Activated CD8-positive, alpha-beta T cell treated with anti-CD3 and anti-CD28 coated beads, Interleukin-2, amount 10 ng/mL, durations not matched to agents 7 days and 5 days (primary cell): ENCODE measurements at regions not wholly inside any gene's neighbourhood (a gene's known extent, or its start where the extent isn't known, plus 50 kb on each side); places are given as distances from the start of the nearest gene placed in this dataset.

Source experiments
- ATAC-seq: fragments of 150-1000 bp; cut with Tn5 transposase; one replicate; pipeline ENCODE4 v1.10.0; 2021; ENCODE audit warnings: moderate library complexity
- CTCF ChIA-PET: fragments of 350-600 bp; sonication (Branson Sonifier 250); formaldehyde crosslinking; loops from one replicate; lab custom pipeline; 2021; ENCODE audit warnings: antibody characterized with exemption; lab: Charles Lee
- POLR2A ChIA-PET: fragments of 350-600 bp; sonication (Branson Sonifier 250); formaldehyde crosslinking; loops from one replicate; lab custom pipeline; 2021; ENCODE audit warnings: antibody characterized with exemption; lab: Charles Lee
- DNase-seq: peaks from one replicate; pipeline ENCODE4 v3.0.0-alpha.2; 2020
- H3K27ac Mint-ChIP-seq: one replicate; pipeline ENCODE4 v1.8.0; 2021; ENCODE audit warnings: mild to moderate bottlenecking, mixed read lengths
- H3K27me3 Mint-ChIP-seq: one replicate; pipeline ENCODE4 v1.8.0; 2021; ENCODE audit warnings: low read depth, mixed read lengths
- H3K36me3 Mint-ChIP-seq: one replicate; pipeline ENCODE4 v1.8.0; 2021; ENCODE audit warnings: low read depth, mixed read lengths
- H3K4me1 Mint-ChIP-seq: one replicate; pipeline ENCODE4 v1.8.0; 2021; ENCODE audit warnings: low read depth, mixed read lengths
- H3K4me3 Mint-ChIP-seq: one replicate; pipeline ENCODE4 v1.8.0; 2021; ENCODE audit warnings: mild to moderate bottlenecking, mixed read lengths
- H3K9me3 Mint-ChIP-seq: one replicate; pipeline ENCODE4 v1.8.0; 2022; ENCODE audit warnings: mixed read lengths; ENCODE audit not compliant: insufficient read depth

GRCh38 chr4:11021333-11021732 is 336.8 kb upstream of the CLNK start:
- no peak overlapping the region for H3K4me3 Mint-ChIP-seq
- no peaks in the 10 kb centered on the region for H3K9me3 Mint-ChIP-seq
- ATAC-seq (no peak), DNase-seq (no peak)
- CTCF ChIA-PET: no interaction called here
- H3K36me3 Mint-ChIP-seq: no peaks in the 10 kb centered on the region
- no peaks in the 10 kb centered on the region for H3K27me3 Mint-ChIP-seq
- H3K27ac Mint-ChIP-seq: no peak overlapping the region
- H3K4me1 Mint-ChIP-seq: no peaks in the 10 kb centered on the region
- POLR2A ChIA-PET: no interaction called here

GRCh38 chr4:11019451-11020240 is 335.1 kb upstream of the CLNK start:
- DNase-seq (no peak), ATAC-seq (no peak)
- ChIA-PET POLR2A (no interaction called here), CTCF (no interaction called here)
- H3K9me3 Mint-ChIP-seq: no peaks in the 10 kb centered on the region
- no peaks in the 10 kb centered on the region for H3K4me1 Mint-ChIP-seq
- H3K27me3 Mint-ChIP-seq: no peaks in the 10 kb centered on the region
- H3K4me3 Mint-ChIP-seq: no peak overlapping the region
- H3K36me3 Mint-ChIP-seq: no peaks in the 10 kb centered on the region
- H3K27ac Mint-ChIP-seq: no peak overlapping the region

GRCh38 chr4:11014199-11014598 is 329.6 kb upstream of the CLNK start:
- Mint-ChIP-seq H3K36me3 (no peaks in the 10 kb centered on the region), H3K27ac (no peak overlapping the region), H3K4me3 (no peak overlapping the region), H3K9me3 (no peaks in the 10 kb centered on the region), H3K27me3 (no peaks in the 10 kb centered on the region), H3K4me1 (no peaks in the 10 kb centered on the region)
- ATAC-seq (no peak), DNase-seq (no peak)
- CTCF ChIA-PET: no interaction called here
- POLR2A ChIA-PET: no interaction called here

- Mint-ChIP-seq H3K9me3 (no peaks in the 10 kb centered on the region), H3K27me3 (no peaks in the 10 kb centered on the region), H3K27ac (no peak overlapping the region), H3K4me1 (no peaks in the 10 kb centered on the region), H3K36me3 (no peaks in the 10 kb centered on the region), H3K4me3 (no peak overlapping the region)
- ChIA-PET CTCF (no interaction called here), POLR2A (no interaction called here)
- no peak for ATAC-seq
- no peak for DNase-seq
These were observed 328.6 kb upstream of the CLNK start for GRCh38 chr4:11013094-11013664.

- DNase-seq (no peak), ATAC-seq (no peak)
- Mint-ChIP-seq H3K9me3 (no peaks in the 10 kb centered on the region), H3K4me3 (no peak overlapping the region), H3K4me1 (no peaks in the 10 kb centered on the region), H3K36me3 (no peaks in the 10 kb centered on the region), H3K27me3 (no peaks in the 10 kb centered on the region), H3K27ac (no peak overlapping the region)
- CTCF ChIA-PET: no interaction called here
- POLR2A ChIA-PET: no interaction called here
These were observed 326.7 kb upstream of the CLNK start for GRCh38 chr4:11011249-11011648.

GRCh38 chr4:11010624-11011023 is 326.1 kb upstream of the CLNK start:
- POLR2A ChIA-PET: no interaction called here

GRCh38 chr4:11009281-11009680 is 324.7 kb upstream of the CLNK start:
- ChIA-PET CTCF (no interaction called here), POLR2A (no interaction called here)
- Mint-ChIP-seq H3K36me3 (no peaks in the 10 kb centered on the region), H3K9me3 (no peaks in the 10 kb centered on the region), H3K27ac (no peak overlapping the region), H3K27me3 (no peaks in the 10 kb centered on the region), H3K4me1 (peaks cover 7% of the 10 kb centered on the region), H3K4me3 (no peak overlapping the region)
- ATAC-seq: no peak
- no peak for DNase-seq

More at GRCh38 chr4:11010624-11011023, 326.1 kb upstream of the CLNK start:
- Mint-ChIP-seq H3K36me3 (no peaks in the 10 kb centered on the region), H3K27ac (no peak overlapping the region), H3K27me3 (no peaks in the 10 kb centered on the region), H3K4me3 (no peak overlapping the region), H3K4me1 (no peaks in the 10 kb centered on the region), H3K9me3 (no peaks in the 10 kb centered on the region)
- ATAC-seq (no peak), DNase-seq (no peak)
- CTCF ChIA-PET: no interaction called here

- Mint-ChIP-seq H3K27me3 (no peaks in the 10 kb centered on the region), H3K4me3 (no peak overlapping the region), H3K36me3 (no peaks in the 10 kb centered on the region), H3K27ac (no peak overlapping the region), H3K4me1 (peaks cover 7% of the 10 kb centered on the region), H3K9me3 (no peaks in the 10 kb centered on the region)
- ATAC-seq (no peak), DNase-seq (no peak)
- ChIA-PET CTCF (no interaction called here), POLR2A (no interaction called here)
These were observed 320.7 kb upstream of the CLNK start for GRCh38 chr4:11005300-11005699.

- peaks cover 7% of the 10 kb centered on the region for H3K4me1 Mint-ChIP-seq
- POLR2A ChIA-PET: no interaction called here
These were observed 320.2 kb upstream of the CLNK start for GRCh38 chr4:11004818-11005217.

GRCh38 chr4:11002961-11003360 is 318.4 kb upstream of the CLNK start:
- DNase-seq: no peak
- H3K36me3 Mint-ChIP-seq: no peaks in the 10 kb centered on the region
- no peak overlapping the region for H3K4me3 Mint-ChIP-seq
- POLR2A ChIA-PET: no interaction called here
- peaks cover 7% of the 10 kb centered on the region for H3K4me1 Mint-ChIP-seq
- no peak for ATAC-seq
- CTCF ChIA-PET: no interaction called here
- no peaks in the 10 kb centered on the region for H3K27me3 Mint-ChIP-seq
- H3K27ac Mint-ChIP-seq: no peak overlapping the region
- no peaks in the 10 kb centered on the region for H3K9me3 Mint-ChIP-seq

More at GRCh38 chr4:11004818-11005217, 320.2 kb upstream of the CLNK start:
- no peak for ATAC-seq
- no peaks in the 10 kb centered on the region for H3K27me3 Mint-ChIP-seq
- no peak overlapping the region for H3K4me3 Mint-ChIP-seq
- CTCF ChIA-PET: no interaction called here
- DNase-seq: no peak
- no peaks in the 10 kb centered on the region for H3K36me3 Mint-ChIP-seq
- H3K27ac Mint-ChIP-seq: no peak overlapping the region
- no peaks in the 10 kb centered on the region for H3K9me3 Mint-ChIP-seq

- ATAC-seq: no peak
- no peaks in the 10 kb centered on the region for H3K27me3 Mint-ChIP-seq
- H3K36me3 Mint-ChIP-seq: no peaks in the 10 kb centered on the region
- no peaks in the 10 kb centered on the region for H3K9me3 Mint-ChIP-seq
- no peaks in the 10 kb centered on the region for H3K4me1 Mint-ChIP-seq
- no peak for DNase-seq
- no peak overlapping the region for H3K4me3 Mint-ChIP-seq
- no peak overlapping the region for H3K27ac Mint-ChIP-seq
- POLR2A ChIA-PET: no interaction called here
- CTCF ChIA-PET: no interaction called here
These were observed 314.3 kb upstream of the CLNK start for GRCh38 chr4:10998846-10999245.

- ATAC-seq (no peak), DNase-seq (no peak)
- Mint-ChIP-seq H3K36me3 (no peaks in the 10 kb centered on the region), H3K27me3 (no peaks in the 10 kb centered on the region), H3K4me3 (no peak overlapping the region), H3K9me3 (no peaks in the 10 kb centered on the region), H3K27ac (no peak overlapping the region), H3K4me1 (peaks cover 8% of the 10 kb centered on the region)
- ChIA-PET CTCF (no interaction called here), POLR2A (no interaction called here)
These were observed 300.2 kb upstream of the CLNK start for GRCh38 chr4:10984815-10985214.
